BLaER1 treated with 17β-estradiol and CSF1 and Interleukin-3, amounts not matched to agents 10 nM and 100 nM (cell line): ENCODE measurements at regions not wholly inside any gene's neighbourhood (a gene's known extent, or its start where the extent isn't known, plus 50 kb on each side); places are given as distances from the start of the nearest gene placed in this dataset.

Source experiments
- H3K27ac ChIP-seq, 11 experiments: shearing (Covaris generic); formaldehyde crosslinking; 2 replicates each; pipeline ENCODE4 v1.8.1; 2022
- H3K27me3 ChIP-seq, 11 experiments: shearing (Covaris generic); formaldehyde crosslinking; 2 replicates each; pipeline ENCODE4 v1.8.1; 2022
- H3K36me3 ChIP-seq, 11 experiments: shearing (Covaris generic); formaldehyde crosslinking; 2 replicates each; pipeline ENCODE4 v1.8.1; 2022
- H3K4me1 ChIP-seq, 10 experiments: shearing (Covaris generic); formaldehyde crosslinking; 2 replicates each; pipeline ENCODE4 v1.8.1; 2022
- H3K4me2 ChIP-seq, 11 experiments: shearing (Covaris generic); formaldehyde crosslinking; 2 replicates each; pipeline ENCODE4 v1.8.1; 2022
- H3K4me3 ChIP-seq, 10 experiments: shearing (Covaris generic); formaldehyde crosslinking; 2 replicates each; pipeline ENCODE4 v1.8.1; 2022
- H3K9ac ChIP-seq, 11 experiments: shearing (Covaris generic); formaldehyde crosslinking; 2 replicates each; pipeline ENCODE4 v1.8.1; 2022
- H3K9me3 ChIP-seq, 11 experiments: shearing (Covaris generic); formaldehyde crosslinking; replicated peaks in 1 of 11; 2 replicates each; pipeline ENCODE4 v1.8.1; 2022
- H4K20me1 ChIP-seq, 11 experiments: shearing (Covaris generic); formaldehyde crosslinking; 2 replicates each; pipeline ENCODE4 v1.8.1; 2022
- Cebpa-rat ChIP-seq, 11 experiments: shearing (Covaris generic); IDR thresholded peaks; 2 replicates each; pipeline ENCODE4 v1.8.1; 2022

GRCh38 chr4:128571747-128572146 lies 237.8 kb upstream of the JADE1 start:
- no peak for TF ChIP-seq Cebpa-rat (IDR thresholded peaks at IDR 0.05)
- H4K20me1 ChIP-seq: no peaks in the 10 kb centered on the region
- peaks cover 0 to 50% (median 11%) of the 10 kb centered on the region in 10 experiments; a peak in 10 of 20 replicates for H3K4me1 ChIP-seq
- no peaks in the 10 kb centered on the region for H3K9me3 ChIP-seq
- peak overlapping the region in 5 of 11 experiments; percentile 11 to 69 (median 63); a peak in 9 of 22 replicates for H3K27ac ChIP-seq
- H3K9ac ChIP-seq: peak overlapping the region in 1 of 11 experiments; percentile 28; a peak in 1 of 22 replicates
- no peak overlapping the region for H3K4me3 ChIP-seq
- peak overlapping the region in 5 of 11 experiments; percentile 39 to 85 (median 75); a peak in 8 of 22 replicates for H3K4me2 ChIP-seq
- H3K36me3 ChIP-seq: no peaks in the 10 kb centered on the region
- no peaks in the 10 kb centered on the region for H3K27me3 ChIP-seq

- Histone ChIP-seq H3K9ac (no peak overlapping the region), H3K36me3 (no peaks in the 10 kb centered on the region), H3K4me3 (no peak overlapping the region), H3K4me1 (peaks cover 0 to 63% (median 11%) of the 10 kb centered on the region in 10 experiments; a peak in 10 of 20 replicates), H3K27me3 (no peaks in the 10 kb centered on the region), H4K20me1 (no peaks in the 10 kb centered on the region), H3K9me3 (no peaks in the 10 kb centered on the region), H3K27ac (peak overlapping the region in 6 of 11 experiments; percentile 7 to 69 (median 58); a peak in 10 of 22 replicates), H3K4me2 (peak overlapping the region in 5 of 11 experiments; percentile 53 to 85 (median 75); a peak in 11 of 22 replicates)
- TF ChIP-seq Cebpa-rat (IDR thresholded peaks at IDR 0.05): peak in 6 of 11 experiments; percentile 19 to 82 (median 64); a peak in 6 of 22 replicates
Observed at GRCh38 chr4:128570387-128570975, 239.0 kb upstream of the JADE1 start.

- no peak overlapping the region for H3K27ac ChIP-seq
- no peak overlapping the region for H3K9ac ChIP-seq
- no peaks in the 10 kb centered on the region for H3K27me3 ChIP-seq
- peak overlapping the region in 2 of 11 experiments; percentile 8 to 27; a peak in 2 of 22 replicates for H3K4me2 ChIP-seq
- H3K9me3 ChIP-seq: no peaks in the 10 kb centered on the region
- TF ChIP-seq Cebpa-rat (IDR thresholded peaks at IDR 0.05): no peak
- H3K36me3 ChIP-seq: no peaks in the 10 kb centered on the region
- peaks cover 12 to 66% (median 21%) of the 10 kb centered on the region in 10 experiments; a peak in 18 of 20 replicates for H3K4me1 ChIP-seq
- no peaks in the 10 kb centered on the region for H4K20me1 ChIP-seq
- H3K4me3 ChIP-seq: no peak overlapping the region
Observed at GRCh38 chr4:128566693-128567092, 242.8 kb upstream of the JADE1 start.

DNA sequence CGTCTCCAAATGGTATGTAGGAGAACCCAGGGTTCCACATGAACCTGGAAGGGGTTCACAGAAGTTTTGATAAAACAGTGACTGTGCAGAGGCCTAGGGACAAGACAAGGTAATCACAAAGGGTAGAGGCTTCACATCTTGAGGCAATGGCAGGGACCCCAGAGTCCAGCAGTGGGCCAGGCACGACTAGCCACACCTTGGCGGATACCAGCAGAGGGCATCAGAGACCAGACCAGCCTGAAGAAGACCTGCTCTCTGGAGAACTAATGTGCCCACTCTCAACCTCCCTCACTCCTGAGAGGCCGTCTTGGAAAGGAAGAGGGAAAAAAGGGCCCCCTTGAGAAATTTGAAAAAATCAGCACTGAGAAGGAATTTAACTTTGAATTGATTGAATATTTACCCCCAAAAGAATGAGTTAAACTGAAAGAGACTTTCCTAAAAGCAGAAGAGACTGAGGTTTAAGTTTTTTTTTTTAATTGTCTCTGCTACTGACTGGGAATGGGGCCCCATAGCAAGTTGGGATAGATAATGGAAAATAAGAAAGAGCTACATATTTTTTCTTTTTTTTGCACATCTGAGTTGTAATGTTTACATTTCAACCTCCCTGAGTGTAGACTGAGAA lies 243.8 kb upstream of the JADE1 start:
- H3K4me3 ChIP-seq: no peak overlapping the region
- H4K20me1 ChIP-seq: no peaks in the 10 kb centered on the region
- no peak for TF ChIP-seq Cebpa-rat (IDR thresholded peaks at IDR 0.05)
- no peaks in the 10 kb centered on the region for H3K27me3 ChIP-seq
- peaks cover 13 to 66% (median 23%) of the 10 kb centered on the region in 10 experiments; a peak in 19 of 20 replicates for H3K4me1 ChIP-seq
- peak overlapping the region in 5 of 11 experiments; percentile 7 to 49 (median 19); a peak in 6 of 22 replicates for H3K4me2 ChIP-seq
- no peak overlapping the region for H3K27ac ChIP-seq
- H3K9me3 ChIP-seq: no peaks in the 10 kb centered on the region
- H3K36me3 ChIP-seq: no peaks in the 10 kb centered on the region
- no peak overlapping the region for H3K9ac ChIP-seq

- no peaks in the 10 kb centered on the region for H4K20me1 ChIP-seq
- no peak overlapping the region for H3K4me3 ChIP-seq
- H3K9me3 ChIP-seq: no peaks in the 10 kb centered on the region
- H3K4me2 ChIP-seq: peak overlapping the region in 5 of 11 experiments; percentile 7 to 49 (median 19); a peak in 8 of 22 replicates
- H3K4me1 ChIP-seq: peaks cover 13 to 66% (median 25%) of the 10 kb centered on the region in 10 experiments; a peak in 19 of 20 replicates
- no peak overlapping the region for H3K27ac ChIP-seq
- no peaks in the 10 kb centered on the region for H3K36me3 ChIP-seq
- no peaks in the 10 kb centered on the region for H3K27me3 ChIP-seq
- no peak for TF ChIP-seq Cebpa-rat (IDR thresholded peaks at IDR 0.05)
- H3K9ac ChIP-seq: no peak overlapping the region
Observed at GRCh38 chr4:128565054-128565453, 244.4 kb upstream of the JADE1 start.

DNA sequence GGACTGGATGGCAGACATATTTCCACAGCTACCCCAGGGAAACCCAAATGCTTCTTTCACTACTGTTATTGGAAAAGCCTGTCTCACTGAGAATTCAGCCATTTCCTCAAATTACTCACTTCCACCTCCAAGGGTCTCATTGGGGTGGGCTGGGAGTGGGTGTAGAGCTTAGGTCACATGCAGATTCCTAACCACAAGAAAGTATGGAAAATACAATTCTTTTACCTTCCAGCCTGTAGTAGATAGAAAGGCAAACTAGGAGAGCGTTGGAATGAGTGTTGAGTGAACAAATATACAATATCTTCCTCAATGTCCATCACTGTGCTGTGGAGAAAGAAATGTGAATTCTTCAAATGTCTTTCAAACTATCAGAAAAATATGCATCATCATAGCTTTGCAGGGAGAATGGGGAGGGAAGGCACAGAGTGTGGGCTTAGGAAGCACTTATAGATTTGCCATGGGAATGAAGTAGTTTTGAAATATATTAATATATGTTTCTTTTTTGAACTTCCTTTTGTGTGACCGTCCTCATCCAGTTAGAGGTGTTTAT lies 245.3 kb upstream of the JADE1 start:
- no peaks in the 10 kb centered on the region for H3K9me3 ChIP-seq
- peaks cover 20 to 66% (median 31%) of the 10 kb centered on the region in 10 experiments for H3K4me1 ChIP-seq
- no peak for TF ChIP-seq Cebpa-rat (IDR thresholded peaks at IDR 0.05)
- H3K4me2 ChIP-seq: peak overlapping the region in 7 of 11 experiments; percentile 12 to 49 (median 40); a peak in 8 of 22 replicates
- H3K4me3 ChIP-seq: no peak overlapping the region
- no peak overlapping the region for H3K27ac ChIP-seq
- H3K27me3 ChIP-seq: no peaks in the 10 kb centered on the region
- H4K20me1 ChIP-seq: no peaks in the 10 kb centered on the region
- no peak overlapping the region for H3K9ac ChIP-seq
- H3K36me3 ChIP-seq: no peaks in the 10 kb centered on the region

DNA sequence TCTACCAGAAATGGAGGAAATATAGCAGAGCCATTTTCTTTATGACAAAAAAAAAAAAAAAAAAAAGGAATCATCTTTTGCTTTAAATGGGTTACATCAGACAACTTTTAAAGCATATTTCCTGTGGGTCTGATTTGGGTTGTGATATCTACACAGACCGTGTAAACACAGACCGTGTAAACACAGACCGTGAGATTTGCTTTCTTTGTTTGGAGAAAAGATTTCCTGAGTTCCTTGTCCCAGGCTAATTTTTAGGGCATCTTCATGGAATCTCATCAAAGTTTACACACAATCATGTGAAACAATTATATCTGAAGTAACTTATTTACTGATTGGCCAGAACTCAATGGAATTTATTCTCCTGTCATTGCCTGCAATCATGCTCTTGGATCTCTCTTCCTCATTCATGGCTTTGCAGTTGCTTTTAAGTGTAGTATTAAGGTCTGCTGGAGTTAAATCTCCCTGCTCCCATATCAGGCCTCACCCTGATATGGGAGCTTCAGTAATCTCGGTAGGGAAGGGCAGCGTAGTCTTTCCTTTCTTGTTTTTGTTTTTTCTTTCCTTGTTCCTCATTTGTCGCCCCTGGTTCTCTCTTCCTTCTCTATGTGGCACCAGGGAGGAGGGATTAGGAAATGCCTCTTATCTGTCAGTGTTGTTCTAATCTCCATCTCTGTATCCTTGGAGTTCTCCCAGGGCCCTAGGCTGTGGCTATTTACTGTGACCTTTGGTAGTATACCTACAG lies 248.6 kb upstream of the JADE1 start:
- H3K36me3 ChIP-seq: no peaks in the 10 kb centered on the region
- H3K27me3 ChIP-seq: no peaks in the 10 kb centered on the region
- H4K20me1 ChIP-seq: no peaks in the 10 kb centered on the region
- peak overlapping the region in 2 of 11 experiments; percentile 5 to 28; a peak in 3 of 22 replicates for H3K27ac ChIP-seq
- peaks cover 28 to 63% (median 40%) of the 10 kb centered on the region in 10 experiments for H3K4me1 ChIP-seq
- H3K9ac ChIP-seq: no peak overlapping the region
- H3K4me2 ChIP-seq: peak overlapping the region in 6 of 11 experiments; percentile 14 to 70 (median 37); a peak in 13 of 22 replicates
- H3K4me3 ChIP-seq: no peak overlapping the region
- no peaks in the 10 kb centered on the region for H3K9me3 ChIP-seq
- TF ChIP-seq Cebpa-rat (IDR thresholded peaks at IDR 0.05): no peak

DNA sequence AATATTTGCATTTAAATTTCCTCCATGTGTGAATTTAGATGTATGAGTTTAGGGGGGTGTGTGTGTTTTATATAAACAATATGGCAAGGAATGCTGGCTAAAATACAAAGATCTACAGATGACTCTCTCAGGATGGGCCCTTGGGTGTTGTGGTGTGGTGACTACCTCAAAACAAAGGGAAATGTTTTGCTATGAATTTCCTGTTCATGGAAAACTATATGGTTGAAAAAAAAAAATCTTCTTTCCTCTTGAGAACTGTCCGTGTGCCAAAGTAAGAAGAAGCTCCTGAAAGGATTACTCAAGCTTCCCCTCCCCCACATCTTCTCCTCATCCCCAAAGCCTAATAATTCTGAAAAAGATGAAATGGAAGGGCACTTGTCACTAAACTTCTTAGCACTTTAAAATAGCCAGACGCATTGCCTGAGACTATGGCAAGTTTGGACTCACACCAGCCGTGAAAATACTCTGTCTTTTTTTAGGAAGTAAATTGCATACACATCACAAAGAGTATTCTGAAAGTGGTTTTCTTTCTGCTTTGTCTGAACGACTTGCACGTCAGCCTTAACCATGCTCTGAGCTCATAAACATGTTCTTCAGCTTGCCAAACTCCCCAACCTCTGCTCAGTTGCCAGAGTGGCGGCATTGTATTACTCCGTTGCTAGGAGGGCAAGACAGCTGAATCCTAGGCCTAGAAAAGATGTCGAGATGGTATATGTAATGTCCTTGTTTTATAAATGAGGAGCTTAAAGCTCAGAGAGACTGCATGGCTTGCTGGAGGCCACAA lies 250.4 kb upstream of the JADE1 start:
- H3K4me3 ChIP-seq: no peak overlapping the region

More for the DNA sequence above, 250.4 kb upstream of the JADE1 start:
- Histone ChIP-seq H3K9me3 (no peaks in the 10 kb centered on the region), H3K27ac (peak overlapping the region in 8 of 11 experiments; percentile 46 to 62 (median 56); a peak in 17 of 22 replicates), H3K9ac (peak overlapping the region in 5 of 11 experiments; percentile 1 to 38 (median 29); a peak in 7 of 22 replicates), H3K4me1 (peaks cover 28 to 46% (median 38%) of the 10 kb centered on the region in 10 experiments), H3K27me3 (peaks cover 0 to 2% (median under 1%) of the 10 kb centered on the region in 11 experiments; a peak in 8 of 22 replicates), H3K4me2 (peak overlapping the region; percentile 37 to 75 (median 56)), H3K36me3 (no peaks in the 10 kb centered on the region), H4K20me1 (no peaks in the 10 kb centered on the region)
- peak in 1 of 11 experiments; percentile 5; a peak in 1 of 22 replicates for TF ChIP-seq Cebpa-rat (IDR thresholded peaks at IDR 0.05)
